ENCODE measurements at regions not wholly inside any gene's neighbourhood (a gene's known extent, or its start where the extent isn't known, plus 50 kb on each side); places are given as distances from the start of the nearest gene placed in this dataset.
"Not testable (repeated sequence)": the region's sequence is repeated elsewhere in the genome, so short reads cannot be mapped to it uniquely, and the experiment has no call there.

DNA sequence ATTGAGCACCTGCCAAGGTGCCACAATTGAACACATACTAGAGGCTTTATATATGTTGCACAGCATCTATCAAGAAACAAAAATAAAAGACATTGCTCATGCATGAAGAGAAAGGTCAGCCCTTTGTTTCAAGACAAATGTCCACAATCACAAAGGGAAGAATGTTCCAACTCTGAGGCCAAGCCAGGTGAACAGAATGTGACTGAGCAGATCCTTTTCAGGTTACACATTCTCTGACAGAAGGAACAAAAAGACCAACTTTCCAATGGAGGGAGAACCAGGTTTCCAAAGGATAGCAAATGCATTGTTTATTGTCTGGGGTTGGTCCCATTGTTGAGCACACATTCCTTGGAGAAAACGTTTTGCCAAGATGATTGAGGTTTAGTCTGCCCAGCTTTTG is 50.2 kb upstream of the FAM174B start:
- no peak for DNase-seq

DNA sequence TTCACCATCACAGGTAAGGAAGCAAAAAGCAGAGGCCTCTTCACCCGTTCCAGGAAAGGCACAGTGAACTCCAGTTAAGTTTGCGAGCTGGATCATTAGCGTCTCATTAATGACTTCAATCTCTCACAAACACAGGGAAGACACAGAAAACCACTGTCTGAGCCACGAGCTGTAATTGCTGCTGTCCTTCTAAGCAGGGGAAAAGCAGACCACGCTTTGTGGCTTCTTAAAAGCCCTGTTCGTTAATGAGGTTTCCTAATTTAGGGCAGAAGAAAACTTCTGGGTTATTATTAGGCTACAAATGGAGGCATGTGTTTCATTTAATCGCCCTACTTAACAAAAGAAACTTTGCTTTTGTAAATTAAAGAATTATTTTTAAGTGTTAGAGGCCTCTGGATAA is 50.6 kb upstream of the FAM174B start:
- no peak for DNase-seq

DNA sequence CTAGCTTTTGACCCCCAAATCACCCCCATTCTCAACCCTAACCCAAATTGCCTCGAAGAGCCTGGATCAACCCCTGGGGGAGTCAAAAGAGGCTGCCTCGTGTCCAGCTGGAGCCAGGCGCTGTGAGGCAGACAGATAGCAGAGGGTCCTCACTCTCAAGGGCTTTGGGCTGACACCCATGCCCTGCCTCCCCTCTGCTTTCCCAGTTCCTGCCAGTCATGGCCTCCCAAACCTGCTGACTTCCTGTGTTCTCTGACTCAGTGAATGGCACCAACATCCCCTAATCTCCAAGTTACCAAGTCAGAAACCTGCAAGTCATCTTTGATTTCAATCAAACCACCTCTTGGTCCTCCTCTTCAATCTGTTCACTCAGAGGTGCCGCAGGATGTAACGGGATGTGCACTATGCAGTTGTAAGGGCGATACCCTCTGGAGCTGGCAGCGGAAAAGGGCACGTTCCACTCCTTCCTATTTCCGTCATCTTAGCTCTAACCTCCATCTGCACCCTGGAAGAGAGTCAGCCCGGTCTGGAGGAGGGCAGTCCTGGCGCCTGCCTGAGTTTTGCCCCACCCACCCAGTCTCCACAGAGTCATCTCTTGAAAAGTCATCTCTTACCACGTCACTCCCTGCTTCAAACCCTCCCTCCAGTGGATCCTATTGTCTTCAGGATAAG is 52.4 kb upstream of the FAM174B start:
- no peak for DNase-seq

DNA sequence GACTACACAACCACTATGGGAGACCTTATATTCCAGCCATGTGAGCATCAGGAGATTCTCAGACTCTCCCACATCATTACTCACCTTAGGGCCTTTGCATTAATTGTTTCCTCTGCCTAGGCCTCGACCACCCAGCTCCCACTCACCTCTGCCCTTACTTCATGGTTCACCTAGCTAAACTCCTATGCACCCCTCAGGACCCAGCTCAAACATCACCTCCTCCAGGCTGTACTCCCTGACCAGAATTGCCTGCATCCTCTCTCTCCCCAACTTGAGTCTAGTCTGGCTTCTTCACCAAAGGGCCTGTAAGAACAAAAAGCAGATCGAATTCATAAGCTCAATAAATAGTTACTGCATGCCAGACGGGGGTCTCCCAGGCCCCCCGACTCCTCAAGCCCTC is 53.1 kb upstream of the FAM174B start:
- DNase-seq, result no peak

DNA sequence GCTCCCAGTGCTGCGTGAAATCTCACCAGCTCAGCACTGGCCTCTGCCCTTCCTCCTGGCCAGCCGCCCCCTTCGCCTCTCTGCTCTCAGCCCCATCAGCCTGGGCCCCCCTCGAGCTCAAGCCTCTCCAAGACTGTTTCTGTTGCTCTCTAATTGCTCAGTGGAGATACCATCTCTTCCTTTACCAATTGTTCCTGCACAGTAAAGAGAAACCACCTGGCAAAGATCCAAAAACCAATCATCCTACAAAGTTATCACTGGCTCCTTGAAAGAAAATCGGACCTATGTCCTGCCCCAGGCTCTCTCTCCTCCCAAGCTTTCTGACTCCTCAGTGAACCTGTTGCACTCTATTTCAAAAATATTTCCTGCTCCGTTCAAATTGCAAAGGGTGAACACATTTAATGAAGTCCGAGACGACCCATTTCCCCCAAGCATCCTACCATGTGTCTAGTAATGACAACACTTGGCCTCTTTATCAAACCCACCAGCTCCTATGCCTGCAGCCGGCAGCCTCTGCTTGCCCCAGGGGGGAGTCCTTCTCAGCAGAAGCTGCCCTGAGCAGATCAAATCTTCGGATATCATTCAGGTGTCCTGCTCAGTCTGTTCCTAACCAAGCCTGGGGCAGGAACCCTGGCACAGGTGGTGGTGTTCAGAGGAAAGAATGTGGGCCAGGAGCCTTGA is 53.7 kb upstream of the FAM174B start:
- DNase-seq, result no peak

DNA sequence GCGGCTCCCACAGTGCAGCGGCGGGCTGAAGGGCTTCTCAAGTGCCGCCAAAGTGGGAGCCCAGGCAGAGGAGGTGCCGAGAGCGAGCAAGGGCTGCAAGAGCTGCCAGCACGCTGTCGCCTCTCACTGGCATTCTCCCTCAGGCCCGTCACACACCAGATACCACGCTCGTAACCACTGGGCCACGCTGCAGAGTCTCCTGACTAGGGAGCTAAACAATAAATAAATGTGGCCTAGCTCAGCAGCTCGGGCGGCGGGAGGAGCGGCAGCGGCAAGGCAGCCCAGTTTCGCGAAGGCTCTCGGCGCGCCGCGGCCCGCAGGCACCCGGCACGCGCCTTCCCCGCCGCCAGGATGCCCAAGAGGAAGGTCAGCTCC is 55.9 kb upstream of the FAM174B start:
- no peak for DNase-seq

DNA sequence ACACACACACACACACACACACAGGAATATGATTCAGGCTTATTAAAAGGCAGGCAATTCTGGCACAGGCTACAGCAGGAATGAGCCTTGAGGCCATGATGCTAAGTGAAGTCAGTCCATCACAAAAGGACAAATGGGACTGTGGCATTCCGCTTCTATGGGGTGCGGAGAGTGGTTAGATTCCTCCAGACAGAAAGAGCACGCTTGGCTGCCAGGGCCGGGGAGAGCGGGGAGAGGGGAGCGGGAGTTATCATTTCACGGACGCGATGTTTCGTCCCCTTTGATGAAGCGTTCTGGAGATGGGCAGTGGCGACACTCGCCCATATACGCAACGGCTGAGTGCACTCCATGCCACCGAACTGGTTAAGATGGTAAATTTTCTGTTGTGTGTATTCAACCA is 58.5 kb upstream of the FAM174B start:
- DNase-seq, result no peak

DNA sequence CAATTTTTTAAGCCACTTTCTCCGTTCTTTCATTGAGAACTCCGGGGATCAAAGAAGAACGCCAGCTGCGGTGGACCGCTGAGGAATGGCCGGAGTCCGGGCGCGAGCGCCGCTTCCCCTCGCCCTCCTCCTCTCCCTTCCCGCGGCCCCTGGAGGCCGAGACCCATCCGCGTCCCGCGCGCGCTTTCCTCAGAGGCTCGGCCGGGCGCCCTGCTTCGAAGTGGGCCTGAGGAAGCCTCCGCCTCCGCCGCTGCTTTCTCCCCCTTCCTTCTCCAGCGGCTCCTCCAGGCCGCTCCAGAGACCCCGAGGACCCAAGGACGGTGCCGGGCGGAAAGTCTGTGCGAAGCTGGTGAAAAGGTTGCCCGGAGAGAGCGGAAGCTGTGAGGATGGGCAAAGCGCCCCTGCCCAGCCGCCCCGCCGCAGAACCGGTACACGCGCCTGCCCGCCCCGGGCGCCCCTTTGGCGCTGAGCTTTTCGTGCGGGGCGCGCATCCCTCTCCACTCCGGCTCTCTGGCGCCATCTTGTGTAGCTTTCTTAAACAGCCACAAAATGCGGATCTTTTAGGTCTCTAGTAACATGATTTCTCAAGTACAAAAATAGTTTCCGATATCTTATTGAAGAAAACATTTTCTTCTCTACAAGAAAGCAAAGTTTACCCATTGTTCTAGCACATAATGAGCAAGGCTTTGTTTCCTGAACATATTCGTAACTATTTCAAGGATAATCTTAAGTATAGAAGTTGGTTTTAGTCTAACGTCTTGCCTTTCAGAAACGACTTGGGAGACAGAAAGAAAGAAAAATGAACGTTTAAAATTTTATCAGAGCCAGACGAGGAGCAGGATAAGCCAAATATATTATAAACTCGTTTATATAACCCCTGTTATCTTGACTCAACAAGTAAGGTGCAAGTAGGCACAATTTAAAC is 59.2 kb upstream of the FAM174B start:
- DNase-seq, result peak; percentile 59 to 76

DNA sequence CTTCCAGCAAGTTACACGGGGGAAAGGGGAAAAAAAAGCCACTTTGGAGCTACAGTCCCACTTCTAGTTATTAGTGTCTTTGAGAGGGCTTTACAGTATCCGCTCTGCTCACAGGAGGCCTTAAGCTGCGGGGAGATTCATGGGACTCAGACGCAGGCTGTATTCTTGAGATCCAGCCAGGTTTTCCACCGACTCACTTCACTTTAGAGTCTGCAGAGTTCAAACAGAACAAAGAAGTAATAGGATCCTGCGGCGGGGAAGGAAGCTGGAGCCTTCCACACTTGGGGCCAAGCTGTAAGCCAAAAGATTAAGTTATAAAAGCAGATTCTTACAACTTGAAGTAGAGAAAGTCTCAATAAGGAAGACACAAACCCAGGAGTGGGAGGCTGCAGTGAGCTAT is 60.2 kb upstream of the FAM174B start:
- no peak for DNase-seq

DNA sequence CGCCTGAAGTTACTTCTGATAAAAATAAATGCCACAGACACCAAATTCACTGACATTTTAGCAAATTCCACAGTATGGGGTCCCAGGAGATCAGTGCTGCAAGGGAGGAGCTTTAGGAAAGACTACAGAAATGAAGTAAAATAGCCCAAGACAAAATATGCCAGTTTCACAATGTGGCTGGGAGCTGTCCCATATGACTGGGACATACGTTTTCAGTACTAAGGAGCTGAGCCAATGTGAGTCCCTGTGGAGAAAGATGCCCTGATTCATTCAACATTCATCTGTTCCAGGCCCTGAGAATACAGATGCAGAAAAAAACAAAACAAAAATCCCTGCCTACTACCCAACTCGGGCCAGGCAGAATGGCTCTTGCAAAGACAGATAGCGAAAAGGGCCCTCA is 63.4 kb upstream of the FAM174B start:
- DNase-seq, result no peak

DNA sequence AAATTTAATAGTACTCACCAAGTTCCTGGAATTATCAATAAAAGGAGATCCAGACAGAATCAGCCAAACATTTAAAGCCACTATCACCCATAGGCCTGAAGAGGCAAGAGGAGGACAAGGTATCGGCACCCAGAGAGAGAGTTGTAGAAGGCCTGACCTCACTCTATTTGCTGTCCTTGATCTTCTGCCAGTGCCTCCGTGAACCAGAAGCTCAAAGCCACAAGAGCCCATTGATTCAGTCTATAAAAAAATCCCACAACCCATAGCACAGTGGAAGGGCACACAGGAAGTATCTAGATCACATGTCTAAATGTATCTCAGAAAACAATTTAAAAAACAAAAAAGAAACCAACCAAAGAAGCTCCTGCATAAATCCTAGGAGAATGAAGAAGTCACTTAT is 68.6 kb upstream of the FAM174B start:
- peak in 1 of 2 donors; percentile 7 for DNase-seq

DNA sequence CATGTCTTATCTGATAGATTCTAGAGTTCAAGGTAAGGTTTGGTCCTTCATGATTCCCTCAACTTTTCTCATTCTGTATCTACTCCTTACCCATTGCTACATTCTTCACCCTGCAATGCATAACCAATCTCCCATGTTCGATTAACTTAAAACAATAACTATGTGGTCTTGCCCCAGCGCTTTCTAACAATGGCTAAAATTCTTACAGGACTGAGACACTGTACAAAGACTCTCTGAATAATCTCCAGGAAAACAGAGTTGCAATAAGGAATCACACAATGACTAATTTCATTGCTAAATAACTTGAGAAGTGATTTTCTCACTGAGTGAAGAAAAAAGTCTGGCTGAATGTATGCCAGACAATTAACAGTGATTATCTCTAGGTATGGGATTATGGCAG is 69.6 kb upstream of the FAM174B start:
- DNase-seq, result no peak

DNA sequence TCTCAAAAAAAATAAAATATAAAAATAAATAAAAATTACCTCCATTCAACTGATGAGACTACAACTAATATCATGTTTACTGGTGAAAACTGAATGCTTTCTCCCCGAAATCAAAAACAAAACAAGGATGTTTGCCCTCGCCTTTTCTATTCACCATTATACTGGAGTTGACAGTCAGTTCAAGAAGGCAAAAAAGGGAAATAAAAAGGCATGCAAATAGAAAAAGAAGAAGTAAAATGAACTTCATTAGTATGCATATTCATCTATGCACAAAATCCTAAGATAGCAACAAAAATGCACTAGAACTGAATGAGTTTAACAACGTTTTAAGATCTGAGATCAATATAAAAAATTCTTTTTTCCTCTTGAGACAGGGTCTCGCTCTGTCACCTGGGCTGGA is 72.7 kb upstream of the FAM174B start:
- DNase-seq, result no peak

DNA sequence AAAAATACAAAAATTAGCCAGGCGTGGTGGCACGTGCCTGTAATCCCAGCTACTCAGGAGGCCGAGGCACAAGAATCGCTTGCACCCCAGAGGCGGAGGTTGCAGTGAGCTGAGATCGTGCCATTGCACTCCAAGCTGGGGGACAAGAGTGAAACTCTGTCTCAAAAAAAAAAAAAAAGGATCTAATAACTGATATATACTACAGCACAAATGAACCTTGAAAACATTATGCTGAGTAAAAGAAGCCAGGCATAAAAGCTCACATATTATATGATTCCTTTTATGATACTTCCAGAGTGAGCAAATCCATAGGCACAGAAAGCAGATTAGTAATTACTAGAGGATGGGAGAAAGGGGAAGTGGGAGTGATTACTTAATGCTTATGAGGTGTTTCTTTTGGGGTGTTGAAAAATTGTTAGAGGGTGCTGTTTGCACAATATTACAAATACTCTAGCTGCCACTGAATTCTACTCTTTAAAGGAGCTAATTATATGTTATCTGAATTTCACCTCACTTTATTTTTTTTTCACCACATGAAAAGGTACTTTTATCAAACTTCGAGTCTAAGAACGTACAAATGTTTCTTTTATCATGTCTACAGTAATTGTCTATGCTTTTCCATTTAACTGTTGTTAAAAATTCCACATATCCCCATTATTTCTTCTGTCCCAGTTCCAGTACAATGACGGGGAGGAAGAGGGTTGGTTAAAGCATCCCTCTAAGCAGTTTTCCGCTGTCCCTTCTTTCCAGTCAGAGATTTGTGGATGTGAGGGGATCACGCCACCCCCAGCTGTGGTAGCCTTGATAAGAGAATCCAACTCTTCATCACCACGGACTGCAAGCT is 77.7 kb upstream of the FAM174B start:
- no peak for DNase-seq

DNA sequence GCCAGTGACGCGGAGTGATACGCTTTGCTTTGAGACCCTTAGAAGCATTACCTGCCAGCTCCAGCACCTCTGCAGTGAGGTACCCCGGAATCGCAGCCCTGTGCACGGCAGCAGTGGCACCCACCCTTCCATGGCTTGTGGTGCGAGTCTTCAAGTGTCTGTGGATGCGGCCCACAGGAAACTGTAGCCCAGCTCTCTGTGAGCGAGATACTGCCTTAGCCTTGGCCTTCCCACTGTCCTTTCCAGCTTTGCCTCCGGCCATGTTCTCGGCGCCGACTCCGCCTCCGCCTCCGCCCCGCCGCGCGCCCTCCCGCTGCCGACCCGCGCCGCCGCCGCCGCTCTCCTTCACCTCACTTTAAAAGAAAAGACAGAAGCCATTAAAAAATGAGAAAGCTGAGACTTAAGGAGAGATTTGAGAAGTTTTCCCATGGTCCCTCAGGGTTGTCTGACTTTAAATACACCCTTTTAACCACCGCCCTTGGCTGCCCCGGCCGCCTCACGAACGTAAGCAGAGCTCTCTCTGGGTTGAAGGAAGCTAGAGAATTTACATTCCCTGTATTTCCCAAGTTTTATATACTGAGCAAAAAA is 78.5 kb upstream of the FAM174B start:
- peak in 1 of 2 donors; percentile 23 for DNase-seq

DNA sequence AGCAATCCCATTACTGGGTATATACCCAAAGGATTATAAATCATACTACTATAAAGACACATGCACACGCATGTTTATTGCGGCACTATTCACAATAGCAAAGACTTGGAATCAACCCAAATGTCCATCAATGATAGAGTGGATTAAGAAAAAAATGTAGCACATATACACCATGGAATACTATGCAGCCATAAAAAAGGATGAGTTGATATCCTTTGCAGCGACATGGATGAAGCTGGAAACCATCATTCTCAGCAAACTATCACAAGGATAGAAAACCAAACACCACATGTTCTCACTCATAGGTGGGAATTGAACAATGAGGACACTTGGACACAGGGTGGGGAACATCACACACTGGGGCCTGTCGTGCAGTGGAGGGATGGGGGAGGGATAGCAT is 83.7 kb upstream of the FAM174B start:
- not testable (repeated sequence) for DNase-seq

DNA sequence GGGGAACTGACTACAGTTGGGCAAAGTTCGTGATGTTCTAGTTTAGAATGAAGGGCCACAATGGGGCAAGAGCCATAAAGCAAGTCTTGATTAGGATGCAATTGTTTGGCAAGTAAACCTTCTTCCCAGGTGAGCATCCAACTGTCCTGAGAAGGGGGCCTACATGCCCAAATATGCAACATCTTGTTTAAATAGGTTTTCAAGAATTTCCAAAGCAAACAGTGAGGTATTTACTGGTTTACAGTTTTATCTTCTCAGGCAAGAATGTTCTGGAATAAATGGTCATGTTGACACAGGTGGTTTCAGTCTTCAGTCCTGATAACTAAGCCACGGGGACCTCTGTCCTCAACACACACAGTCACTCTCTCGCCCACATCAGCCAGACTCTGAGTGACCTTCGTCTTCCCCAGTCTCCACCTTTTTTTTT is 90.3 kb upstream of the FAM174B start:
- DNase-seq, result no peak

DNA sequence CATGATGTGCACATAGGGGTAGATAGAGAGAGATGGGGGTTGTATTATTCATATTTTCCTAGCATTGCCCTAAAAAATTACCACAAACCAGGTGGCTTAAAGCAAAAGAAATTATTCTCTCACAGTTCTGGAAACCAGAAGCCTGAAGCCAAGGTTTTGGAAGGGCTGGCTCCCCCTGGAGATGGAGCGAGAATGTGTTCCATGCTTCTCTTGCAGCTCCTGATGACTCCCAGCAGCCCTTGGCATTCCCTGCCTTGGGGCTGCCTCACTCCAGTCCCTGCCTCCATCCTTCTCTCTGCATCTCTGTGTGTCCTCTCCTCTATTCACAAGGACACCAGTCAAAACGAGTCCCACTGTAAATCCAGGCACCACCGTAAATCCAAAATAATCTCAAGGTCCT is 91.5 kb upstream of the FAM174B start:
- DNase-seq, result no peak

DNA sequence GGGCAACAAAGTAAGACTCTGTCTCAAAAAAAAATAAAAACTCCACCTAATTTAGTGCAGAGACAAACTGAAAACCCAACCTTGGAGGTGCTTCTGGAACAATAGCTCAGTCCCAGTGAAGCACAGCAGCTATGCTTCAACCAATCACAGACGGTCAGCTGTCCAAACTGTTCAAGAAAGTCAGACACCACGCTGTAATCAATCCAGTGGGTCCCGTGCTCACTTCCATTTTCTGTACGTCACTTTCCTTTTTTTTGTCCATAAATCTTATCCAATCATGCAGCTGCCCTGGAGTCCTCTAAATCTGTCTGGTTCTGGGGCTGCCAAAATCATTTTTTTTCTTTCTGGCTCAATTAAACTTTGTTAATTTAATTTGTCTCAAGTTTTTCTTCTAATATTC is 93.6 kb upstream of the FAM174B start:
- no peak for DNase-seq

DNA sequence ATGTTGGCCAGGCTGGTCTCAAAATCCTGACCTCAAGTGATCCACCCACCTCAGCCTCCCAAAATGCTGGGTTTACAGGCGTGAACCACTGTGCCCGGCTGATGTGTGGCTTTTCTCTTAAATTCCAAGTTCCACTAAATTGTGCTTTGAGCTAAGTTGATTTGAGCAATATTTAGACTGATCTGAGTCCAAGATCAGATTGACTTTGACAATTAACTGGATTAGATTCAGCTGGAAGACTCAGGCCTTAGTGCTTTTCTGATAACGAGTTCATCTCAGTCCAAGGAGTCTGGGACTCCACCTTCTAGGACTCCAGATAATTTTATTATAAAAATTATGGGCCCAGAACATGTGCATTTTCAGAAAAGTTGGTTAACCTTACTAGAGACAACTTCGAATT is 94.4 kb upstream of the FAM174B start:
- DNase-seq, result no peak

DNA sequence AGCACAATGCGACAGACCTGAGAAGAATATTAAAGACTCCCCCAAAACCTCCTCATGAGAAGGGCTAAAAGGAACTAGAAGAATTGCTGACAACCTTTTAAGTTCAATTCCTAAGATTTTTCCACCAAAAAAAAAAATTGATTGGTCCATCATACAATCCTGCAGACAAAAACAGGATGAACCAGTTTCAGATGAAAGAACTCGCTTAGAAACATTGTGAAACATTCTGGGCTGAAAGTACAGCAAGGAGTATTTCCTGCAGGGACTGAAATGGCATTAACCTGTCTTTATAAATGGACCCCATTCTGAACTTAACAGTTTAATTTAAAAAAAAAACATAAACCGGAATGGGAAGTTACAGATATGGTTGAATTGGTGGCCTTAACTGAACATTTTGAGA is 96.0 kb upstream of the FAM174B start:
- DNase-seq, result no peak

DNA sequence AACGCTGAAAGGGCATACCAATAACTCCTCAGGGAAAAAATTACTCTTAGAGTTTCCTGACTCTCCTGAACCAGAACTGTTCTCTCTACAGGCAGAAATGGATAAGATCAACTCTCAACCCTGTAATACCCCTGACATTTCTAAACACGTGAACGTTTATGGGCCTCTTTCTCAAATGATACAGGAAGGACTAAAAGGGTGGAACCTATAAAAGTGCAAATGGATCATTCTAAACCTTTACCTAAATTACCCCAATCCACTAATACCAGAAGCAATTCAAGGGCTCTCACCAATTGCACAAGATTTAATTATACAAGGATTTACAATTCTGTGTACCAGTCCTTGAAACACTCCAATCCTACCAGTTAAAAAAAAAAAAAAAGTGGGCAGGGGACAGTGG is 98.0 kb upstream of the FAM174B start:
- no peak for DNase-seq

DNA sequence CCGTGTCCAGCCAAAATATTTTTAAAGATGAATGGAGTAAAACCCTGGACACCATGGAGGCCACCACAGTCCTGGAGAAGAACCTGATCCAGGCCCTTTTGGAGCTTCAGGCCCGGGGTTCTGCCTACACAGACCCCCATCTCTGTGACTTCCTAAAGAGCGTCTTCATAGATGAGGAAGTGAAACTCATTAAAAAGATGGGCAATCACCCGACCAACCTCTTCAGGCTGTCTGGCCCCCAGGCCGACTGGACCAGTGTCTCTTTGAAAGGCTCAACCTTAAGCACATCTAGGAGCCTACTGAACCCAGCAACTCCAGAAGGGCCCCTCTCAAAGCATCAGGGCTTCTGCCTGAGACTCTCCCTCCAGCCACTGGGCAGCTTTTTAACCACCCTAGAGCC is 107.9 kb upstream of the FAM174B start:
- DNase-seq, result no peak
